Body of pancreas (tissue), 4 donors: ENCODE measurements at regions not wholly inside any gene's neighbourhood (a gene's known extent, or its start where the extent isn't known, plus 50 kb on each side); places are given as distances from the start of the nearest gene placed in this dataset.

Experiments used
- ATAC-seq: fragments of 150-250 bp; one replicate; pipeline ENCODE4 v1.9.1; 2016
- DNase-seq, 4 donors: peaks; one replicate each; pipeline ENCODE4 v3.0.0-alpha.2; 2019
- H3K27ac ChIP-seq, 4 donors: fragments of 200-600 bp; sonication (generic); 1 replicate in 3 of 4; 2 replicates in 1 of 4; pipeline versions ENCODE4 v1.5.1 to v1.6.1; 2016 to 2019; ENCODE audit warnings: mild to moderate bottlenecking in 1 of 4, mixed read lengths in 1 of 4, moderate library complexity in 1 of 4
- H3K27me3 ChIP-seq, 2 donors: fragments of 200-600 bp; sonication (generic); one replicate each; pipeline ENCODE4 v1.6.0; 2016; ENCODE audit warnings: mild to moderate bottlenecking in 1 of 2
- H3K36me3 ChIP-seq, 2 donors: fragments of 200-600 bp; sonication (generic); replicated peaks in 1 of 2; 2 replicates each; pipeline ENCODE4 v1.5.1; 2016; ENCODE audit warnings: low read depth in 2 of 2; ENCODE audit not compliant: insufficient read depth in 1 of 2
- H3K4me1 ChIP-seq: fragments of 200-600 bp; sonication (generic); one replicate; pipeline ENCODE4 v1.6.0; 2016
- H3K4me3 ChIP-seq, 2 donors: fragments of 200-600 bp; sonication (generic); 1 replicate in 1 of 2; 2 replicates in 1 of 2; pipeline ENCODE4 v1.5.1; 2016 to 2019
- H3K9me3 ChIP-seq, 3 donors: fragments of 200-600 bp; sonication (generic); 1 replicate in 2 of 3; 2 replicates in 1 of 3; pipeline ENCODE4 v1.5.1; 2016
- CTCF ChIP-seq, 7 experiments: fragments of 450-650 bp in 4 of 7; fragments of 200-600 bp in 3 of 7; sonication (generic) in 3 of 7; IDR thresholded peaks; one replicate each; pipeline ENCODE4 v1.5.1; 2016 to 2019; ENCODE audit warnings: antibody characterized with exemption in 7 of 7
- POLR2A ChIP-seq, 3 donors: fragments of 450-650 bp; IDR thresholded peaks; one replicate each; pipeline ENCODE4 v1.6.1; 2016; ENCODE audit warnings: antibody characterized with exemption in 3 of 3, mild to moderate bottlenecking in 2 of 3
- WGBS, 2 donors: methylation state at CpG; one replicate each; pipeline ENCODE4 v1.1.5; 2017; 5-methylcytosine and 5-hydroxymethylcytosine counted together
- intact Hi-C: fragments of 100-400 bp; cut with DNase I; formaldehyde crosslinking; loops from one replicate; pipeline ENCODE4 v1.15.1; 2023

GRCh38 chr6:95489185-95489863, 88.0 kb upstream of the MANEA start:
- TF ChIP-seq POLR2A (IDR thresholded peaks at IDR 0.05) (no peak), CTCF (IDR thresholded peaks at IDR 0.05) (no peak)
- WGBS, 2 donors = 11 to 20% methylated on average over 3 of the region's 3 CpGs
- ATAC-seq (no peak), DNase-seq (no peak)
- Histone ChIP-seq H3K9me3 (no peaks in the 10 kb centered on the region), H3K4me3 (no peak overlapping the region), H3K36me3 (no peaks in the 10 kb centered on the region), H3K27ac (no peak overlapping the region), H3K27me3 (no peaks in the 10 kb centered on the region), H3K4me1 (no peaks in the 10 kb centered on the region)
- intact Hi-C loops = no loop called here

- no peak for ATAC-seq
- H3K9me3 ChIP-seq = peaks cover 0 to 4% (median 0%) of the 10 kb centered on the region in 3 donors
- H3K4me1 ChIP-seq = no peaks in the 10 kb centered on the region
- no peaks in the 10 kb centered on the region for H3K36me3 ChIP-seq
- H3K4me3 ChIP-seq = no peak overlapping the region
- TF ChIP-seq CTCF (IDR thresholded peaks at IDR 0.05) (no peak), POLR2A (IDR thresholded peaks at IDR 0.05) (no peak)
- 92 to 94% methylated on average over 16 to 20 of the region's 28 CpGs for WGBS, 2 donors
- no peak for DNase-seq
- no peaks in the 10 kb centered on the region for H3K27me3 ChIP-seq
- intact Hi-C loops = no loop called here
- no peak overlapping the region for H3K27ac ChIP-seq
Observed at GRCh38 chr6:95496769-95497426, 80.4 kb upstream of the MANEA start.

- DNase-seq (no peak), ATAC-seq (peak; percentile 24)
- H3K4me1 ChIP-seq = no peaks in the 10 kb centered on the region
- no peaks in the 10 kb centered on the region for H3K36me3 ChIP-seq
- WGBS, 2 donors = 90 to 100% methylated on average over 3 to 4 of the region's 4 CpGs
- no peaks in the 10 kb centered on the region for H3K27me3 ChIP-seq
- no peak overlapping the region for H3K27ac ChIP-seq
- intact Hi-C loops = no loop called here
- H3K4me3 ChIP-seq = no peak overlapping the region
- H3K9me3 ChIP-seq = peaks cover 0 to 4% (median 0%) of the 10 kb centered on the region in 3 donors
- TF ChIP-seq POLR2A (IDR thresholded peaks at IDR 0.05) (no peak), CTCF (IDR thresholded peaks at IDR 0.05) (no peak)
Observed at GRCh38 chr6:95501032-95501904, 76.1 kb upstream of the MANEA start.

GRCh38 chr6:95503568-95503967, 73.8 kb upstream of the MANEA start:
- Histone ChIP-seq H3K4me1 (no peaks in the 10 kb centered on the region), H3K36me3 (no peaks in the 10 kb centered on the region), H3K27me3 (no peaks in the 10 kb centered on the region), H3K4me3 (no peak overlapping the region), H3K27ac (no peak overlapping the region), H3K9me3 (no peaks in the 10 kb centered on the region)
- 87 to 95% methylated on average over 1 of the region's 1 CpG for WGBS, 2 donors
- ATAC-seq (no peak), DNase-seq (no peak)
- no peak for TF ChIP-seq POLR2A (IDR thresholded peaks at IDR 0.05)
- no peak for TF ChIP-seq CTCF (IDR thresholded peaks at IDR 0.05)
- intact Hi-C loops = no loop called here
